NK-92 treated with Interleukin-12 subunit alpha and Interleukin-12 subunit beta, amount 100 ng/mL, for 24 hours (cell line): ENCODE measurements at regions not wholly inside any gene's neighbourhood (a gene's known extent, or its start where the extent isn't known, plus 50 kb on each side); places are given as distances from the start of the nearest gene placed in this dataset.

Experiments used
- DNase-seq: peaks from one replicate; lab custom pipeline; 2025; lab: John Stamatoyannopoulos, UW

DNA sequence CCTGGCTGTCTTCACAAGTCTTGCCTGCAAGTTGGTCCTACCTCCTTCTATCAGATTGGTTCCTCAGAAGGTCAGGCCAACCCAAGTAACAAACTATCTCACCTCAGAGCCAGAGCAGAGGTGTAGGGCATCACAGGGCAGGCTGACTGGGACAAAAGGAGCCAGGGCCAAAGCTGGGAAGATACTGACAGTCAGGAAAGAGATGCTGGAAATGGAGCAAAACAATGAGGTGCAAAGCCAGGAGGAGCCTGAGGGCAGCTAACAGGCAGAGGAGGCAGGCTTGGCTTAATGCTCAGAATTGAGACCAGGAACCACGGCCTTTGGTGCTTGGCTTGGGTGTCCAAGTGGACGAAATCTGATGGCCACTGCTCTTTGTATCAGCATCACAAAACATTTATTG, 68.4 kb upstream of the PNMA1 start:
- DNase-seq = no peak

DNA sequence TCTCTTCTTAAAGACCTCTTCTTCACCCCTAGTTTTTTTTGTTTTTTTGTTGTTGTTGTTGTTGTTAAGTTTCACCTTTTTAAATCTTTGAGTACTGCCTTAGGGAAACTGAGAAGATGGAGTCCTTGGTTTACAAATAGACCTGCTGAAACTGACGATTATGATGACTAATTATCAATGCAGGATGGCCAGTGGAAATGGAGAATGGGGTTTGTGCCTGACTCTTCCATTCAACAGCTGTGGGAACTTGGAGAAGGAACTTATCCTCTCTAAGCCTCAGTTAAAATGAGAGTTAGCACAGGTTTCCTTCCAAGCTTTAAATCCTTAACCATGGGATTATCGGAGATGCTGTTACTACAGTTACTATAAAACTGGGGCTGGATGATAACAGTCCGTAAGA, 66.7 kb upstream of the PNMA1 start:
- no peak for DNase-seq

DNA sequence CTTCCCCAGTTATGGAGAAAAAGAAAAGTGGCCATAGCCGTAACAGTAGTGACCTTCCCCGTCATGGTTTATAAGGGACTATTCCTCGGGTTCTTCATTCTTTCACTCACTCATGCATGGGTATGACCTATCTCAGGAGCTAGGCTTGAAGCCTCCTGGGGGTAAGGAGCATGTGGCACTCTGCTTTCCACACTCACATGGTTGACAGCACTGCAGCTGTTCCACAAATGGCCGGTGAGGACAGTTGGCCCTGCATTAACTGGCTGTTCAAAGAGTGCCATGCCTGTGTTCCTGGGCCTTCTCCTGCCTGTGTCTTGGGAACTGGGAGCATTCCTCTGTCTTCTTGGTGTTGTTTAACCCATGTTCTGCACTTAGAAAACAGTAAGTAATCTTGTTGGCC, 66.2 kb upstream of the PNMA1 start:
- DNase-seq = no peak

DNA sequence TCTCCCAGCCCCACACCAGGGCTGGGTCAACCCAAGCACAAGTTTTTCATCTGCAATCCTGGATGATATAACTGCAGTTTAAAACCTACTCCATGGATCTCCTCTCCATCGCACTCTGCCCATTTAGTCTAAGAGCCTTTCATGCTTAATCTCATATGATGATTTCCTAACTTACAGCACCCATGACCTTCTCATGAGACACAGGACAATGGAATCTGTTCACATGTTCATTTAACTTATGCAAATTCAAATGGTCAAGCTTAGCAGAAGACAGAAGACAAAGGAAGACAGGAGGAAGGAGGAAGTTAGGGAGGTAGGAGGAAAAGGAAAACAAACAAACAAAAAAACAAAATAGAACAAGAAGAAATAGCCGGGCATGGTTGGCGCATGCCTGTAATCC, 64.6 kb upstream of the PNMA1 start:
- DNase-seq = no peak

DNA sequence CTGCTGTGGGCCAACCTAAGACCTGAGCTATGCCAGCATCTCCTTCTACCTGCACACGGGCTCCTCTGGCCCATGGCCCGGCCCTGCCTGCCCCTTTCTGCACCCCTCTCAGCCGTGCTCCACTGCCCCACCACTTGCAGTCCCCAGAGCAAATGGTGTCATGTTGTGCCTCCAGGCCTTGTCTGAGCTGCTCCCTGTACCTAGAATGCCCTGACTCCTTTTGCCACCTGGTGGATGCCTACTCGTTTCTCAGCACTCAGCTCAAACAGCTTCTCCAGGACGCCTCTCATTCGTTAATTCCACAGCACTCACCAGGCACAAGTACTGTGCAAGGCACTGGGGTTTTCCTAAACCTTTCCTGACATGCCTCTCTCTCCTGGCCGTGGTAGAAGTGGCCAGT, 63.2 kb upstream of the PNMA1 start:
- no peak for DNase-seq

DNA sequence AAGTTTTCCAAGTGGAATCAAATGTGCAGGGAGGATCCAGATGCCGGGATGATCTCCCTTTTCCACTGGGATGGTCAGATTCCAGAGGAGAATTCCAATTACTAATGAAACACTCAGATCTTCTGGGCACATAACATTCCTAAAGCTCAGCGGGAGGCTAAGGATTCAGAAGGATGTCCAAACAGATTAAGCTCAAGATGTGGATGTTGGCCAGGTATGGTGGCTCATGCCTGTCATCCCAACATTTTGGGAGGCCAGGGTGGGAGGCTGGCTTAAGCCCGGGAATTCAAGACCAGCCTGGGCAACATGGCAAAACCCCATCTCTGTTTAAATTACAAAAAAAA, 62.0 kb upstream of the PNMA1 start:
- no peak for DNase-seq

DNA sequence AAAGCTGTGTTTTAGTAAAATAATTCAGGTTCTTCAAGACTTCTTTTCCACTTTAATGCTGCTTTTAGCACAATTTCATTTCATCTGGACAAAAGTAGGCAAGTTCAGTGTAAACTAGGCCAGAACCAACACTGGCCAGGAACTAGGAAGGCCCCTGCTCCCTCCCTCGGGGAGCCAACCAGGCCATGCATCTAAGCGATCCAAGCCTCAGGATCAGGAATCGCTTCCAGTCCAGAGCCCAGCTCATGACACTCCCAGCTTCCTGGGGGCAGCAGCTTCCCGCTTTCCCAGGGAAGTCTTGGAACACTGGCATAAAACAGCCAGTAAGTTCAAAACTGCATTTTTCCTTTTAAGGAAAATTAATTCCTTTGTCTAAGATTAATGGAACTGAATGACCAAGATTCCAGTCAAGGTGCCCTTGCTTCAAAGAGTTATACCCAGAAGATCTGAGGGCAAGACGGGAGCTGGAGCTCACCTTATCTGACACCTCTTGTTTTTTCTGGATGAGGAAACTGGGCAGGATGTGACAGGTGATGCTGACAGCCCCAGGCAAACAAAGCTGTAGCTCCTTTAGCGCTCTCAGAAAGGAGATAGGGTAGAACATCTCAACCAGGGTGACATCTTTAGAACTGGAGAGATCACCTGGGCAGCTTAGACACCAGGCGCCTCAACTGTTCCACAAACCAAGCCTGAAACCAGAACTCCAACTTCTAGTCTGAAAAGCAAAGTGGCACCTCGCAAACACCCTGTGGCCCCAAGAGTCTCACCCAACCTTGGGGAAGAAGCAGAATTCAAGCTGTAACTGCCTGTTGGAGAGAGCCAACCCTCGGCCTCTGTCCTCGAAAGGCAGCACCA, 61.4 kb upstream of the PNMA1 start:
- DNase-seq = no peak

DNA sequence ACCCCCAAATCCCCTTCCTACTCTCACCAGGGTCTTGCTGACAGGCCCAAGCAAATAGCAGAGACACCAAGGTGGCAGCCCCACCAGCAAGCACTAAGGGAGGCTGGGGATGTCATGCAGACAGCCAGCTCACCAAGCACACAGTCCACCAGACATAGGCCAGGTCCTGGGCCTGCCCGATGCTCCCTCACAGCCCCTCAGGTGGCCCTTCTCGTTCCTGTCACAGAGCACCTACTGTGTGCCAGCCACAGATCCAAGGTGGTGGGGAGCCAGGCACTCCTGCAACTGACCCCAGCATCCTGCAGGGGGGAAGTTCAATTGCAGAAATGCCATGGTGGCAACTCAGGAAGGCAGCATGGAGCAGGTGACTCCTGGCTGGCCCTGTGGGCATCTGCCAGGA, 60.5 kb upstream of the PNMA1 start:
- no peak for DNase-seq

DNA sequence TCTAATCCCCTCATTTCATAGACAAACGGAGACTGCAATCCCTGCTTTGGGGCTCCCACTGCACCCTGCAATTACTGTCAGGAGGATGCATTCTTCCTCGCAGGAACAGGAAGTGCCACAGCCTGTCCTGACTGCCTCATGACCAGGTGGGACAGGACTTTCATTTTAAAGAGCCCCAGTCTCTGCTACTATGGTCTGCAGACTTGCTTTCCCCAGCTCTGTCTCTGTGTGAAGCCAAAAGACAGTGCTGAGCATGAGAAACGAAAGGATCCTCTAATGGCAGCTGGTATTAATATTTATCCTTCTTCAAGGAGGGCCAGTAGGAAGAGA, 60.0 kb upstream of the PNMA1 start:
- no peak for DNase-seq

DNA sequence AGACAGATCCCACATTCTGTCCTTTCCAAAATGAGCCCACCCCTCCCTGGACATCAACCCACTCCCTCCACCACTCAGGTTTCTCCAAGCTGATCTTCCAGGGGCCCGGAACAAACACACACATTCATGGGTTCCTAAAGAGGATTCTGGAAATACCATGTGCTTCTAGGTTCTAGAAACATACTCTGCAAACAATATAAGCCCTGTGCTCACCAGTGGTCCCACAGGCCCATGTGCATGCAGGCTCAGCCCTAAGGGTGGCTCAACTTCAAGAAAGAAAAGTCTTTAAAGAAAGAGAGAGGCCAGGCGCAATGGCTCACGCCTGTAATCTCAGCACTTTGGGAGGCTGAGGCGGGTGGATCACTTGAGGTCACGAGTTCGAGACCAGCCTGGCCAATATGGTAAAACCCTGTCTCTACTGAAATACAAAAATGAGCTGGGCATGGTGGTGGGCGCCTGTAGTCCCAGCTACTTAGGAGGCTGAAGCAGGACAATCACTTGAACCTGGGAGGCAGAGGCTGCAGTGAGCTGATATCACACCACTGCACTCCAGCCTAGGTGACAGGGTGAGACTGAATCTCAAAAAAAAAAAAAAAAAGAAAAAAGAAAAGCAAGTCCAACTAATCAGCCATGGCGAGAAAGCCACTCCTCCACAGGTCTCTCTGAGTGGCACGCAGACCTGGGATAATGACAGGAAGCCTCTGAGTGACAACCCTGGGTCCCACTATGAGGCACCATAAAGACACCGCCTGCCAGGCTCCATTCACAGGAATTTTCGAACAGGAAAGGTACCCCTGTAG, 59.5 kb upstream of the PNMA1 start:
- no peak for DNase-seq

DNA sequence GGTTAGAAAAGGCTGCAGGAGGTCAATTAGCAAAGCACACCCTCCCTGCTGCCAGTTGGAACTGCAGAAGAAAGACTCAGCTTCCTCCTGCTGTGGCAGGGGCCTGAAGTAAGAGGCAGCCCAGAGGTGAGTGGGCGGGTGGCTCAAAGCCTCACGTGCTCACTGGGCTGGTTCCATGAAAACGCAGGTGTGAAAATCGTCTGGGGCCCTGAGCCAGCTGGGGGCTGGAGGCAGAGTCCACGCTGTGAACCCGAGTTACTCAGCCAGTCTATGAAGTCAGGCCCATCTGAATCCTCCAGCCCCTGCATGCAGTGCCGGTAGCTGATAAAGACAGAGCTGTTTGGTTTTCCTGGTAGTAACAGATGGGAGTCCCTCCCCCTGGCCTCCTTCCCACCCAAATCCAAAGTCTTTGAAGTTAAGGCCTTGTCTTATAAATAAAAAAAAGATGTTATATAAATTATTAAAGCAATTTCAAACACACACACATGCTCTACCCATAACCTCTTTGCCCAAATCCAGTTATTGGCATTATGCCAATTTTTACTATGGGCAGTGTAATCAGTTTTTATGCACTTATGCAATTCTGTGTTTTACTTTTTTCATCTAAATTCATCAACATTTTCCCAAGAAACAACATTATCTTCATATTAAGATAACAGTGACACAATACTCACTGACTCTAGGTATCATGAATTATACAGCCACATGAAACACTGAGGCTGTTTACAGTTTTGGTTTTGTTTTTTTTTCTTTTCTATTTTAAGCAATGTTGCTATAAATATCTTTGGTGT, 57.9 kb upstream of the PNMA1 start:
- peak; percentile 87 for DNase-seq

DNA sequence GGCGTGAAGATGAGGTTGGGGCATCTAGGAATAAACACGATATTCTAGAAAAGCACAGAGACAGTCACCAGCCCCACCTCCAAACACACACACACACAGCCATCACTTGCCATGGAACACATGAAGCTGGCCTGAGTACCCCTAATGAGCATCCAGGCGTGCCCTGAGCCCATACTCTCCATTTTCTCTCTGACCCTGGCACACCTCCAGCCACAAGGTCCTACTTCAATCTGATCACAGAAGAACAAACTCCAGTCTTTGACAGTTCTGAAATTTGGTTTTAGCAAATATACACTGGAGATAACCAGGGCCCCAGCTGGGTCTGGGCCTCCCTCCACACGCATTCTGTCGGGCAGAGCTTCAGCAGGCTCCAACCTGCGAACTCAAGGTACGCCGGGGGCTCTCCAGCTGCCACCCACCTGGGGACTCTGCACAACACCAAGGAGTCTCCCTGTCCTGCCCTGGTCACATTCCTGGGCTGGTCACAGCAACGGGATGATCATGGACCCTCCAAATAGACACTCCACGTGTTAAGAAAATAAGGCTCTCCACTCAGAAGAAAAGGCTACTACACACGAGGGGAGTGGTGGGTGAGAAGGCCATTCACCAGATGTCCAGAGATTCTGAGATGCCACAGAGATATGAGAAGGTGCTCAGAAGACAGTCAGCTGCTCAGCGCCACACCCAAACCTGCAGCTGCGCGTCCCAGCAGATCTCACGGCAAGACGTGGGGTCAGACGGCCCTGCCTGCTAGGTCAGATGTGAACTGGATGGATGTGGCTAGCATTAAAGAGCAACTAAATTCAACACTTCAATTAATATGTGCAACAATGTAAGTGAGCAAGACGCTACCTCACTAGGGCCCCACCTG, 57.0 kb upstream of the PNMA1 start:
- no peak for DNase-seq

DNA sequence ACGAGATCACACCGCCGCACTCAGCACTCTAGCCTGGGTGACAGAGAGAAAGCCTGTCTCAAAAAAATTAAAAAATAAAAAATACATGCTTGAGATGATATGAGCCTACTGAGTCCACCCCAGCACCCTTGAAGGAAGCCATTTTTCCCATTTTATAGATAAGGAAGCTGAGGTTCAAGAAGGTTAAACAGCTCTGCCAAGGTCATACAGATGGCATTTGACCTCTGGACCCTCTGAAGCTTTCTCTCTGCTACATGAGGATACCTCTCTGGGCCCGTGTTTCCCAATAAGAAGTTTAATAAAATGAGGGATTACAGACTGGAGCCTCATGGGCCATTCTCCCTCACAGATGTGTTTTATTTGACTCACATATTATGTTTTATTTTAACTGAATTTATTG, 53.9 kb upstream of the PNMA1 start:
- DNase-seq = no peak

DNA sequence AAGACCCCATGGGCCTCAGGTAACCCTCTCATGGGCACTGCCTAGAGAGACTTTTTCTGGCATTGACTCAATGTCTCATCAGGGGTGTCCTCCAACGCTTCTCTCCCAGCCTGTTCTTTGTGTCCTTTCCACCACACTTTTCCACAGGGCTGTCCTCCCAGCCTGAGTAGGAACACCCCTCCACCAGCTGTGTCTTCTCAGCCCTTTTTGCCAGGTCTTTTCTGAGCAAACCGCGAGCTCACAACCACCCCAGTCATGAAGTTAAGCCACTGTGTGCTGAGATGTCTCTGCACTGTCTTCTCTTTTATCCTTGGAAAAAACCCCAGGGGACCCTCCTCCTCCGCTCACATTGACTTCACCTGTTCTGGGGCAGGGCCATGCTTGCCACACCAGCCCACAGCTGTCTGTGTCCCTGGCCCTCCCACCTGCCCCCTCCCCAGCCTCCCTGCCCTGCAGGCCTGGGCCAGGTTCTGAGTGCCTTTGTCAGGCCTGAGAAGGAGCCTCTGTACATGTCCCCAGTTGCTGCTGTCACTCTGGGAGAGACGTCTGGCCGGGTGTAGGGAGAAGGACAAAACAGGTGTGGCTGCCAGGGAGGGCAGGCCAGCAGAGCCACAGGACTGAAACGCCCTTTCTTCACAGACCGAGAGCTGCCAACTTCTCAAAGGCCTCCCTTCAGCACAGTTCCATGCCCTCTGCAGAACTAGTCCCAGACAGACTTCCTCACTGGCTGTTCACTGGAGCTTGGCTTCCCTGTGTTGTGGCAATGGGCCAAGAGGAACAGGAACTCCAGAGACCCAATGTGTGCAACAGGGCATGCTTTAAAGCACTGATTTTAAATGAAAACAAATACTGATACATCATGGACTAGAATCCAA, 50.5 kb upstream of the PNMA1 start:
- DNase-seq = no peak
